Posterior vena cava (tissue), 2 donors: ENCODE measurements at regions not wholly inside any gene's neighbourhood (a gene's known extent, or its start where the extent isn't known, plus 50 kb on each side); places are given as distances from the start of the nearest gene placed in this dataset.

ENCODE experiments used
- DNase-seq: peaks from one replicate; pipeline ENCODE4 v3.0.0-alpha.2; 2020; ENCODE audit warnings: low spot score
- intact Hi-C, 2 donors: fragments of 100-400 bp; cut with DNase I; formaldehyde crosslinking; loops; one replicate each; pipeline versions ENCODE4 v1.14.1 to v1.14.2; 2022 to 2023
- donor health status: DM: yes; HTN: yes; CAD: no.
- donor health status: DM: yes; HTN: yes; CAD: no.

- intact Hi-C loops: no loop called here
- no peak for DNase-seq
Measured at GRCh38 chr1:208298593-208299269, 54.5 kb upstream of the PLXNA2 start.

DNA sequence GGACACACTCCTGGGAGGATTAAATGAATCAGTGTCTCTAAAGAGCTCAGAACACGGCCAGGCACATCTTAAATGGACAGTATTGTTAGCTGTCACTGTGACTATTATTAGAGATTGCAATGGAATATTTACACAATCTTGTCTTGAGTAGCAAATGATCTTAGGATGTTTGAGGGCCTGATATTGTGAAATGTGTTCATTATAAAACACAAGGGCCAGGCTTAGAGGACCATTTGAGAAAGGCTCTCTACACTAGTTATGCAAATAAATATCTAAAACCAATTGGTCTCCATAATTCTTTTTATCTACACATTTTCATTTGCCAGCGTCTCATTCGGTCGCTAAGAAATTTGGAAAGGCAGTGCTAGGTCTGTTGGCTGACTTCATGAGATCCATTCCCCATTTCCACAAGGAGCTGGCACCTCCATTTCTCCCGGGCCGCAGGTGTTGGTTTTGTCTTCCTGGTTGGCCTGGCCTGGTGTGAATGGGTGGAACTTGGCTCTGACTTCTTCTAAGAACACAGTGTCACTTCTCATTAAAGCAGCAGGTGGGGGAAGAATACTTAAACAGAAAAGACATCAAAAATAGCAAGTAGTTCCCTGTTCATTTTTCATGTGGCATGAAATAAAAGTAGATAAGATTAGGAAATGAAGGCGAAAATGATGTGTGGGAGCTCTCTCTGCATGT lies 56.0 kb upstream of the PLXNA2 start:
- intact Hi-C loops: no loop called here
- DNase-seq: no peak

DNA sequence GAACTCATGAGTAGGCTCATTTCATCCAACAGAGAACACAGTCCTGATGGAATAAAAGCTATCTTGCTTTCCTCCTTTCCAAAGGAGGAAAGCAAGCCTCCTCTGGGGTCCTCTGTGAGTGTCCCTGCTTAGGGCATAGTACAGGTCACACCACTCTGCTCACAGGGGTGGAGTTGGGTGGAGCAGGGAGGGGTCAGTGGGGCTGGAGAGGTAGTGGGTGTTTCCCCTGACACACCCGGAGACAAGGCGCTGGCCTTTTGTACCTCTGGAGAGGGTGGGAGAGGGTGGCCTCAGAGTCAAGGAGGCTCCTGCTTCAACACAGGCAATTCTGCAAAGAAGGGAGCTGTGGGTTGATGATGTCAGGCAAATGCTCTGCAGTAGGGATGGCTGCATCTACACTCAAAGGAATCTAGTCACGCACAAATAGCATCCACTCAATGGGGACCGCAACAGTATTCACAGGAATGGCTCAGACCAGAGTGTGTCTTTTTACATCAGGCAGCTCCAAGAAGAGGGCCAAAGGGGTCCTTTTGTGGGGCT lies 58.6 kb upstream of the PLXNA2 start:
- intact Hi-C loops: no loop called here
- no peak for DNase-seq

- intact Hi-C loops: no loop called here
- no peak for DNase-seq
Measured at GRCh38 chr1:208303743-208304712, 59.8 kb upstream of the PLXNA2 start.

DNA sequence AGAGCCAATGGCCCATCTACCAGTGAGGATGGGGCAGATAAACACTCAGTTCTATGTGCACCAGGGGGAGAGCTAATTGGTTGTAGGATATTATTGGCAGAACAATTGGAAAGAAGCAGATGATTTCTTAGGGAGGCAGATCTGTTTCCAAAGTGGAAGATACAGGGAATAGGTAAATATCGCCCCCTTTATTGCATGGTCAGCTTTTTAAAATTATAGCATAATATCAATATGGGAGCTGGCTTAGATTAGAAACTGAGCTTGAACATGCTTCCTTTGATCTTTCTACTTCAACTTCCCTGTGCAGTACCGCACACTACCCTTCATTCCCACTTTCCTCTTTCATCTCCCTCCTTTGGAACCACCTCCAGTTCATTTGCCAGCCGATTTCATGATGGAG lies 64.0 kb upstream of the PLXNA2 start:
- no peak for DNase-seq
- intact Hi-C loops: no loop called here

DNA sequence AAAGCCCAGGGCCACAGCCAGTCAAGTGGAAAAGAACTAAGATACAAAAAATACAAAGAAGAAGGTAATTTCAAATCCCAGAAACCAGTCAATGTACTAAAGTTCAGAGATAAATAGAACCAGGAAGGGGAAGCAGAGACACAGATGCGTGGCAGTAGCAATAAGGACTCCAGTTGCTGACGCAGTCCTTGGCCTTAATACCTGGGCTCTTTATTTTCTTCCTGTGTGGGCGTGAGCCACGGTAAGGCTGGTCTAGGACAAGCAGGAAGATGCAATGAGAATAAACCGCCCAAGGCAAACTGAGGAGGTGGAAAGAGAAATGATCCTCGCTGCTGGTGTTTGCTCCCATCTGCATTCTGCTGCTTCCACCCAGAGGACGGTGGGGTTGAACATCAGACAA lies 65.6 kb upstream of the PLXNA2 start:
- intact Hi-C loops: no loop called here

GRCh38 chr1:208312706-208313105 lies 68.5 kb upstream of the PLXNA2 start:
- intact Hi-C loops: no loop called here
- no peak for DNase-seq

More for the DNA sequence above, 65.6 kb upstream of the PLXNA2 start:
- no peak for DNase-seq

DNA sequence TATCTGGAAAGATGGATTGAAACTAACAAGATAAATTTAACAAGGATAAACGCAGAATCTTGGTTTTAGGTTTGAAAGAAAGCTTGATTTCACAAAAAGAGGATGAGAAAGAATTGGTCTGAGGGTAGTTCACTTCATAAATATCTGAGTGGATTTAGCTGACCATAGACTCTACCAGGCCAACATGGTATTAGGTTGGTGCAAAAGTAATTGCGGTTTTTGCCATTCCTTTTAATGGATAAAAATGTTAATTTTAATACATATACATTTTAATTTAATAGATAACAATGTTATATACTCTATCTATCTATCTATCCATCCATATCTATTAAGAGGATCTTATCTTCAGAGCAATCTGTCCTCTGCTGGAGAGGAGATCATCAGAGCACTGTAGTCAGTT lies 70.2 kb upstream of the PLXNA2 start:
- no peak for DNase-seq
- intact Hi-C loops: no loop called here

- intact Hi-C loops: no loop called here
- no peak for DNase-seq
Measured at GRCh38 chr1:208318150-208318734, 74.1 kb upstream of the PLXNA2 start.

DNA sequence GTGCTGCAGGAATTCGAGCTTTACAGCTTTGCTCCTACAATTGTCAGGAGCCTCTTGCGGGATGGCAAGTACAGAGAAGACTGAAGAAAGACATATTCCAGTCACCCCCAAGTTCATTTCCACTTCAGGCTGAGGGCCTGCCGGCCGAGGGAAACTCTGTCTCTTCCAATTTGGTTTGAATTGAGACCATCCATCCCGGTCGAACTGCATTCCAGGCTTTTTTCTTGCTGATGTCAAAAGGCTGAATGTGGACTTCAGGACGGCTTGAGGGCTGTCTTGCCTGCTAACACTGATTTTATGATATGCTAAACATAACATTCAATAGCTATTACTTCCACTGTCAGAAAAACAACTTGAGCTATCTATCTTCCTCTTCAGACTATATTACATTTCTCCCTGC lies 79.8 kb upstream of the PLXNA2 start:
- no peak for DNase-seq
- intact Hi-C loops: no loop called here

DNA sequence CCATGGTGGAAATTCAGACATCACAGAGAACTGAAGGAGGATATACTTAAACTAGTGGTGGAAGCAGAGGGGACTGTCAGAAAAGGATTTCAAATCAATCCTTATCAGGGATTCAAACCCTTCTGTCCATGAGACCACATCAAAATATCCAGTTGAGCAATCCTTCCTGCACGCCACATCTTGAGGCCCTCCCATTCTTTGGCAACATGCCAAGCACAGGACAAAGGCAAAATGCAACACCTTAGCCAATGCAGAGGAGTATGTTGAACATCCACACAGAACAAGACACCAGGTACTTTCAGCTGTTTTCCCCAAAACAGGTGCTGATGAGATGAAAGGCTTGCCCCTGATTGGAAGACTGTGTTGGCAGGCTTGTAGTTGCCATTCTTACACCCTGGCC lies 81.8 kb upstream of the PLXNA2 start:
- intact Hi-C loops: no loop called here
- DNase-seq: no peak

DNA sequence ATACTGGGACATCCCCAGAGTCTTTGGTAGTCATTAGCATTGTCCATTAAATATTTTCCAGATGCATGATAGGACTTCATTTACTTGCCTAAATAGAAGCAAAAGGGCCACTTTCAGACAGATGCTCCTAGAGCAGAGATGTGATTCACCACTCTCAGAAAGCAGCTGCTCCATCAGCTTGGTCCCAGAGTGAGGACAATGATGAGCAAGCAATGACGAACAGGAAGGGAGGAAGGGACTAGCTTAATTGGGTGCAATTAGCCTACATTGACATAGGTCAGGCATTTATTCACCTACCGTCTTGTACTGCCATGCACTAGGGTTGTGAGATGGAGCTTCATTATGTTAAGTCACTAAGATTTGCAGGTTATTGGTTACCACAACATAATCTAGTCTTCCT lies 85.1 kb upstream of the PLXNA2 start:
- DNase-seq: no peak
- intact Hi-C loops: no loop called here

- intact Hi-C loops: no loop called here
- DNase-seq: no peak
Measured at GRCh38 chr1:208332036-208332773, 88.0 kb upstream of the PLXNA2 start.

DNA sequence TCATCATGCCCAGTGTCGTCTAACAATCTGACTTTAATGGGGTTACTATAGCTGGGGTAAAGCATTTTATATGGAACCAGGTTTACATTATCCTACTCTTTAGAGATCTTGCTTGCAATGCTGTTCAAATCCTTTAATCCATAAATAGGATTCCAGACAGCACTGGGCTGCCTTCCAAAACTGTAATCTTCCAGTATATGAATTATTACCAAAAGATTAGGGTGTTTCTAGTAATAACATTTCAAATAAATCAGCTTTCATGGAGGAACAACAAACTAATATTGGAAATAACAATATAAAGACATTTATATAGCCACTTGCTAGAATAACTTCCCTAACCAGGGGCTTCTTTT lies 88.6 kb upstream of the PLXNA2 start:
- intact Hi-C loops: no loop called here
- DNase-seq: no peak

DNA sequence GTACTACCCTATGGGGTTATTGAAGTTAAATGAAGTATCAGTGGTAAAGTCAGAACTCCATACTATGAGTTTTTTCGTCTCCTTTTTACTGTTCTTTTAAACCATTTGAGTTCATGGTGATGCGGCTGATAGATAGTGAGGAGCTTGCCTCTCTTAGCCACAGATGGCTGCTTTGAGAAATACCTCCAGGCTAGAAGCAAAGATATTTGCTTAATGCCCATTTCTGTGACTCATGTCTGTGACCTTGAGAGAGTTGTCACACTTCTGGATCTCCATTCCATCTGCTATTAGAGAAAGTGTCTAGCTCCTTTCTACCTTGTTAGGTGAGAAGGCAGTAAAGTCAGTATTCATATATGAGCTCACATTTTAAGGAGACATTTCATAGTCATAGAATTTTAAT lies 89.5 kb upstream of the PLXNA2 start:
- no peak for DNase-seq
- intact Hi-C loops: no loop called here

GRCh38 chr1:208335371-208336136 lies 91.4 kb upstream of the PLXNA2 start:
- DNase-seq: no peak
- intact Hi-C loops: no loop called here

- DNase-seq: no peak
- intact Hi-C loops: no loop called here
Measured at GRCh38 chr1:208336137-208336518, 91.9 kb upstream of the PLXNA2 start.

GRCh38 chr1:208339911-208340310 lies 95.7 kb upstream of the PLXNA2 start:
- DNase-seq: no peak
- intact Hi-C loops: no loop called here
